Right hindlimb (tissue), 1 donor: ENCODE measurements at regions not wholly inside any gene's neighbourhood (a gene's known extent, or its start where the extent isn't known, plus 50 kb on each side); places are given as distances from the start of the nearest gene placed in this dataset.
"Not testable (repeated sequence)": the region's sequence is repeated elsewhere in the genome, so short reads cannot be mapped to it uniquely, and the experiment has no call there.

Source experiments
- DNase-seq: peaks from one replicate; pipeline ENCODE4 v3.0.0-alpha.2; 2018

- DNase-seq, result no peak
These were observed 113.4 kb upstream of the ELAC2 start for GRCh38 chr17:13131225-13131624.

- DNase-seq, result no peak
These were observed 111.5 kb upstream of the ELAC2 start for GRCh38 chr17:13129356-13129755.

GRCh38 chr17:13128676-13129075 is 110.8 kb upstream of the ELAC2 start:
- no peak for DNase-seq

DNA sequence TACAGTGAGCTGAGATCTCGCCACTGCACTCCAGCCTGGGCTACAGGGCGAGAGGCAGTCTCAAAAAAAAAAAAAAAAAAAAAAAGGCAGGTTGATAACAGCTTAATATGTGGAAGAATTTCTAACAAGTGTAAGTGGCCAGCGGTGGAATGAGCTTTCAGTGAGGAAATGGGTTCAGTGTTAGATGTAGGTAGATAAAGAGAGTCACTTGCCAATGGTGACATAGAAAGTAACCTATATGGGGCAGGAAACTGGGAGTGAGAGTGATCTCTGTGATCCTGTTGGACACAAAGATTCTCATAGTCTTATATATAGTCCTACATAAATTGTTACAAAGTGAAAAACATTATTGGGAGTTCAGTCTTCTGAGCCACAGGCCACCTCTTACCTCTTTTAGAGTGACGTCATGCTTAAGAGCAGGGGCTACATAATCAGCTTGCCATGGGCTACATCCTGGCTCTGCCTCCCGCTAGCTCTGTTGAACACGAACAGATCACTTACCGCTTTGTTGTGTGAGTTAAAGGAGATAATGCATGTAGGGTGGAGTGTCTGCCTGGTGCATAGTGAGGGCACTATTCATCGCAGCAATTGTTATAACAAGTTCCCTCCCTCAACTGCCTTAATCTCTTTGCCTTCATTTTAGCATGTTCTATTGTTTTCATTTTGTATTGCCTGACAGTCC is 110.2 kb upstream of the ELAC2 start:
- DNase-seq, result no peak

DNA sequence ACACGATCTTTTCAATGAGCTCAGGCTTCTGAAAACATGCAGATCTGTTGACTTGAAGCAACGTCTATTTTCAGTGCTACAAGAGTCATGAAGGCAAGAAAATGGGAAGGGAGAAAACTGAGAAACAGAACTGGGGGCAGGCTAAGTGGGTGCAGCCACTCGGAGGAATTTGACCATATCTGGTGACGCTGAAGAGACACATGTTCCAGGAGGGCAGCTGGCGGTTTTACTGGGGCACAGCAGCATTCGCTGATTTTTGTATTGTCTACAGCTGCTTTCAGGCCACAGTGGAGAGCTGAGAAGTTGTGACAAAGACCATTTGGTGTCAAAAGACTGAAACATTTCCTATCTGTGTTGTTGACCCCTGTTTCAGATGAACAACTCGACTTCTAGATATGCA is 103.0 kb upstream of the ELAC2 start:
- DNase-seq, result no peak

GRCh38 chr17:13118311-13118710 is 100.5 kb upstream of the ELAC2 start:
- no peak for DNase-seq

DNA sequence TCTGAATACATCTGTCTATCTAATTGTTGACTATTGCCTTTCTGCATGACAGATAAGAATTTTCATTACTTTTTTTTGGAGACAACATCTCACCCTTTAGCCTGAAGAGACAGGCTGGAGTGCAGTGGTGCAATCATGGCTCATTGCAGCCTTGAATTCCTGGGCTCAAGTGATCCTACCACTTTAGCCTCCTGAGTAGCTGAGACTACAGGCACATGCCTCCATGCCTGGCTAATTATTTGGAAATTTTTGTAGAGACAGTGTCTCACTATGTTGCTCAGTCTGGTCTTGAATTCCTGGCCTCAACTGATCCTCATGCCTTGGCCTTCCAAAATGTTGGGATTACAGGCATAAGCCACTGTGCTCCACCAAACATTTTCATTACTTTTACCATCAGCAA is 99.8 kb upstream of the ELAC2 start:
- no peak for DNase-seq

DNA sequence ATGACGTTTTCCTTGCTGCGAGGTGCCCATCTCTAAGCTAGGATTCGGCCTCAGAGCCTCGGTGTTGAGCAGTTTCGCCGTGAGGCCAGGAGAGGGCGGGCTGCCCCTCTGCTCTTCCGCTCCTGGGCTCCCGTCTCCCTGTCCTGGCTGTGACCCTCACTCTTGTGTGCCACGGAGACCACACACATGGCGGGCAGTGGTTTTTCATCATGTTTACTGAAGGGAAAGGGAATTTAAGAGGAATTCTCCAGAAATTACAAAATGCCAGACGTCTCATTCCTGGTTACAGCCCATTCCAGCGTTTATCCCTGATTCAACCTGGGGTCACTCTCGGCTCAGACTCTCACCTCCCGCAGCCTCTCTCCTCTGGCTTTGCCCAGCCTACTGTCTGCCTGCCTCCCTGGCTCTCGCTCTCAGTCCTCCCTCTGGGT is 96.8 kb upstream of the ELAC2 start:
- DNase-seq, result peak; percentile 63

DNA sequence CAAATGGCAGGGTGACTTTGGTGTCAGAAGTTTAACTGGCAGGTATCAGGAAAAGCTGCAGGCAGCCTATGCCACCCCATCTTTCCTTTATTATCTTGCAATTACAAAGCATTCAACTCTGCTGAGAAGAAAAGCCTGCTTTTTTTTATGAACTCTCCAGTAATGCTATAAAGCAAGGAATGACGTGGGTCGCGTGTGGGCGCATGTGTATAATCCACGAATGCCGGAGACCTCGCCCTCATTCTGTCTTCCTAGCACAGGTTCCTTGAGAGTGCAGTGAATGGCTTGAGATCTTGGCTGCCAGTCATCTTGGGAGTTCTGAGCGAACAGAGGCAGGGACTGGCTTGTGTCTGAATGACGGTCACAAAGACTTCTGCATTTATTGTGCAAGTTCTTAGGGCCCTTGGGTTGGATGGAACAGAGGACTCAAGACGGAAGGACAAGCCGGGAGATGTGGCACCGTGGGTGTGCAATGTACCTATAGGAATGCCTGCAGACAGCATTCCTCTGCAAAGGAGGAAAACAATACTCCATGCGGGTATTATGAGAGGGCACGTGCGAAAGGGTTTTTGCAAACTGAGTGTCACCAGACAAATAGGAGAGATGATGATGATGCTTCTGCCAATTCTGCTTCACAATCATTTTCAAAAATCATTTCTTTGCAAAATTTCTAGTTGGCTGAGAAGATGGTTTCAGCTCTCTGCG is 96.1 kb upstream of the ELAC2 start:
- DNase-seq, result no peak

DNA sequence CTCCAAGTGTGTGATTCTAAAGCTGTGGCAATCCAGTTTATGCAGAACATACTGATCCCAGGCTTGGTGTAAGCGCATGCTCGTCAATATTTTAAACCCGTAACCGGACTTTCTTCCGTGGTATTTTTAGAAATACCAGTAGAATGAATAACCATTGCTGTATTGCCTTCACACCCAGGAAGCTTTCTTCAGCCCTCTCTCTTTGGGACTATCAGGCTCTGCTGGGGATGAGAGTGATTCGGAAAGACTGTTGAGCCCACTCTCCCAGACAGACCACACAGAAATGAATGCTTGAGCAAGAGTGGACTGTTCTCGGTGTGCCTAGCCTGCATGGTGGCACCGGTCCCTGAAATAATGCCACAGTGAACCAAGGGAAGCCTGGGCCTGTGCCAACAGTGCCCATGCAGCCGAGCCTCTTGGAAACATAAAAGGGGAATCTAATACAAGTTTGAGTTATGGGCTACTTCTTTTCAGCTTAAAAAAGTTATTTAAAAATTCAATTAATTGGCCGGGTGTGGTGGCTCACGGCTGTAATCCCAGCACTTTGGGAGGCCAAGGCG is 89.9 kb upstream of the ELAC2 start:
- no peak for DNase-seq

DNA sequence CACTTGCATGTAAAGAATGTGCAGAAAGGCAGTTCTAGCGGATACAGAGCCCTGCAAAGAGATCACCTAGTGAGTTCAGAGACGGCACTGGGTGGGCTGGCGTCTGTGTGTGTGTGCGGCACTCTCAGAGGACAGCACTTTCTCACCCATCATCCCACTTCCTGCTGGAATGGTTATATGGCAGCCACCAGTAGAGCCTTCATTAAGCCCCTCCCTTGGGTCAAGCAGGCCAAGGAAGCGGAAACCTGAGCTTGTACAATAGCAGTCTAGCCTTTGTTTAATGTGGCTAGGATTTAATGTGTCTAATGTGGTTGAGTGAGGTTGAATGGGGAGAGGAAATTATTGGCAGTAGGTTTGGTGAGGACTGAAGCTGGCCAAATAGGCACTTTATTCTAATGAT is 88.3 kb upstream of the ELAC2 start:
- DNase-seq, result no peak

DNA sequence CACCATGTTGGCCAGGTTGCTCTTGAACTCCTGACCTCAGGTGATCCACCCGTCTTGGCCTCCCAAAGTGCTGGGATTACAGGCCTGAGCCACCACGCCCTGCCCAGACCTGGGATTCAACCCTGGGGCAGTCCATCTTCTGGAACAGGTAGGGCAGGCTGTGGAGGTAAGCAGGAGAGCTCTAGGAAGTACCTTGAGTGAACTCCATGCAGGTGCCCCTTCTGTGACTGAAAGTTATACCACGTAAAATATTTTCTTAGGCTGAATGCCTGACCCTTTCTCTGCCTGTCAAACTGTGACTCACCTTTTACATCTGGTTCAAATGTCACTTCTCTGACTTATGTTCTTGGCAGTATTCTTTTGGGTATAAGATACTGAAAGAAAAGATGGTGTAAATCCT is 86.7 kb upstream of the ELAC2 start:
- no peak for DNase-seq

DNA sequence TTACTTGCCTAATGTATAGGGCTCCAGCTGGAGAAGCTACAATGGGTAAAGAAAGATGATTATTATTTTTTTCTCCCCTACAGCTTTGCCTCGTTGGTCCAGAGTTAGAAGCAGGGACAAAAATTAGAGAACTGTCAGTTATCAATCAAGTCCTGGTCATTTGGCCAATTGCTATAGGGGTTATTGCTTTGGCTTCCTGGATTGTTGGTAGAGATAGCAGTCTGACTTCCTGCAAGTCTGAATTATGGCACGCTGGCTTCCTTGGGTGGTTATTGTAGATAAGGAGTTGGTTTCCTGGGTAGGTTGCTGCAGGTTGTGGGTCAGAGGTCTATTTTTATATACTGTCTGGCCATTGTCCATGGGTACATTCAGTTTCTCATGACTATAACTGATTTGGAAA is 84.7 kb upstream of the ELAC2 start:
- DNase-seq, result no peak

- DNase-seq, result no peak
These were observed 82.1 kb upstream of the ELAC2 start for GRCh38 chr17:13099926-13100325.

GRCh38 chr17:13099089-13099735 is 81.4 kb upstream of the ELAC2 start:
- no peak for DNase-seq

DNA sequence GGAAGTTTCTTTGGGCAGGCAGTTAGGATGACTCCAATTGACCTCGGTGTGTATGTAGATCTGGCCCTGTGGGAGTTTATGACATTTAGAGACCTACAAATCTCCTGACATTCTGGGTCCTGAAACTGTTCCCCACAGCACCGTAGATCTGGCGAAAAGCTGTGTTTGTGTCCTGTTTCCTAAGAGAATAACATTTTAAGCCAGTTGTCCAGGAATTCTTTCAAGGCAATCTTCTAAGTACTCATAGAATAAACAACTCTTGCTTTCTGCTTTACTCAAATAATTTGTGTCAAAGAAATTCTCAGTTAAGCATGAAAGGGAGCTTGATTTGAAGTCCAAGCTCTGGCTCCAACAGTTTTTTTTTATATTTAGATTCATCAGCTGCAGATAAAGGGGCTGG is 78.5 kb upstream of the ELAC2 start:
- no peak for DNase-seq

- not testable (repeated sequence) for DNase-seq
These were observed 74.2 kb upstream of the ELAC2 start for GRCh38 chr17:13092010-13092409.

GRCh38 chr17:13088666-13089065 is 70.8 kb upstream of the ELAC2 start:
- no peak for DNase-seq

DNA sequence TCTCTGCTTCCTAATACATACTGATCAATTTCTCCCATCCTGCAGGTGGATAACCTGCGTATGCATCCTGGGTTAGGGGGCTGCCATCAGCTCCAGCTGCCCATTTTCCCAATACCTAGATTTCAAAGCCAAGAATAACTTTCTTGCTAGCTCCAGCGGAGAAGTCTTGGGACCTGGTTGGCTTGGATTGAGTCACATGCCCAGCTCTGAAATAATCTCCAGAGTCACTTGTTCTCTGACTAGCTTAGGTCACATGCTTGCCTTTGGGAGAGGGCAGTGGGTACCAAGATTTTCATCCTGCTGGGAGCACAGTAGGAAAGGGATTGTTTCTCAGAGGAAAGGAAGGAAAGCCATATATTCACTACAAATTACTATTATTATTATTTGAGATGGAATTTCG is 70.0 kb upstream of the ELAC2 start:
- DNase-seq, result no peak

DNA sequence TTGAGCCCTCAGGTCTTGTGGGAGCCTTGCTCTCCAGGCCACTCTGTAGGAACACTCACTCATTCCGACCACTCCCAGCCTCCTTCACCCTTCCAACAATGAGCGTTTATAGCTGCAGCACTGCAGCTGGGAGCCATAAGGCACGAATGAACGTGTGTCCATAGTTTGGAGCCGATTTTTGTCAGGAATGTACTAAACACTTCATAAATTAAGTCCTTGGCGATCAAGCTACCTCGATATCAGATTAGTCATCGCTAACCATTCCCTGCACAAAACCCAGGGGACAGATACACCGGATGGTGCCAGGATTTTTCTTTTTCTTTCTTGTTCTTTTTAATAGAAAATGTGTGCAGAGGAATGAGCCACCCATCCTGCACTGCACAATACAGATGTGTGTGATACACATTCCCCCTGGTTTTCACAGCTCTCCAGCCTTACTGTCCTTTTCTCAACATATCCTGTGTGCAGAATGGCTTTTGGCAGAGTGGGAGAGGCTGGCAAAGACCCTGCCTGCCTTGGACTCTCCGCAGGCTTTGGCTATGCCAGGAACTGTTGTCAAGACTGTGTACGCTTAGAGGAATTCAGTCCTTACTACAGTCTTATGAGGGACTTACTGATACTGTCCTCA is 68.4 kb upstream of the ELAC2 start:
- peak; percentile 61 for DNase-seq

DNA sequence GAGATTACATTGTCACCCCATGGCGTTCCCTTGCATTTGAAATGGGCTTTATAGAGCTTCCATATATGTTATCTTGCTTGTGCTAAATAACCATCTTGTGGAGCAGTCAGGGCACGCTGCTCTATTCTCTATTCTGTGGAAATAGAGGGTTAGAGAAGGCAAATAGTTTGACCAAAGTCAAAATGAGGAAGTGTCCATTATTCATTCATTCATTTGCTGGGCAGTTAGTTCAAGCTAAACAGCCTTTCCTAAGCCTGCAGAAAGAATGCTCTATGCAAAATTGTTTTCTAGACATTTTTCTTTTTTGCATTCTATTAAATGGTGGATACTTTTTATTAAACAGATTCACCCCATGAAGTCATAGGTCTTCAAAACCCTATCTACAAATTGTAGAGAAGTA is 67.8 kb upstream of the ELAC2 start:
- no peak for DNase-seq

DNA sequence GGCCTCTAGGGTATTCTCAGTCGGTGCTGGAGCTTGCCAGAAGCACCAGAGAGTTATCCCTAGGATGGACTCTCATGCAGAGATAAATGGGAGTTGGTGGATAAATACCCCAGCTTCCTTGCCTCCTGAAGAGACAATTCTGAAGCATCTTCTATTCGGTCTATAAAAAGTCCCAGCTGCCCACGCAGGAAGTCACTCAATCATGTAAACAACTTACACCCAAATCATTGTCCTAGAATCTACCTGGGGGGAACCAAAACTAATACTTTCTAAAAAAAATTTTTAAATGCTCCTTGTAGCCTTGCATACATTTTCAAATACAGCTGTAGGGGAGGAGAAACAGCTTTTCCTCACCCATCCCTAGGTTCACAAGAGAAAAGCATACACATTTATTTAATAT is 66.6 kb upstream of the ELAC2 start:
- no peak for DNase-seq

- no peak for DNase-seq
These were observed 61.0 kb upstream of the ELAC2 start for GRCh38 chr17:13078591-13079385.
